ENCODE measurements at regions not wholly inside any gene's neighbourhood (a gene's known extent, or its start where the extent isn't known, plus 50 kb on each side); places are given as distances from the start of the nearest gene placed in this dataset.

- Histone ChIP-seq H3K4me2 (ENCODE audit: insufficient read depth in 1 of 2, low read depth in 2 of 2, low read length in 2 of 2) (no peak overlapping the region), H3K14ac (ENCODE audit: insufficient read length) (no peak overlapping the region), H4K8ac (ENCODE audit: extremely low read depth, insufficient read depth, low read length) (no peak overlapping the region), H3K4me1 (replicated peaks in 1 of 4; ENCODE audit: control insufficient read depth in 3 of 4, insufficient read depth in 4 of 4, low read length in 3 of 4) (no peaks in the 10 kb centered on the region), H3K18ac (ENCODE audit: extremely low read depth, low read length) (no peak overlapping the region), H2BK120ac (replicated peaks; ENCODE audit: low read depth, low read length) (no peak overlapping the region), H2AK5ac (ENCODE audit: low read depth, low read length) (no peak overlapping the region), H3K23me2 (ENCODE audit: low read depth, low read length) (no peaks in the 10 kb centered on the region), H3K9ac (replicated peaks in 1 of 4; ENCODE audit: extremely low read depth in 1 of 4, low read depth in 3 of 4, low read length in 3 of 4) (no peak overlapping the region), H2AFZ (ENCODE audit: low read length) (no peak overlapping the region), H3K36me3 (ENCODE audit: control insufficient read depth in 2 of 4, insufficient read depth in 4 of 4, low read length in 3 of 4) (no peaks in the 10 kb centered on the region), H3K27me3 (replicated peaks in 1 of 4; ENCODE audit: control insufficient read depth in 3 of 4, extremely low read depth in 1 of 4, insufficient read depth in 3 of 4, low read length in 3 of 4) (no peaks in the 10 kb centered on the region), H3K23ac (ENCODE audit: insufficient read length) (no peak overlapping the region), H4K91ac (replicated peaks; ENCODE audit: insufficient read length, low read length) (no peak overlapping the region), H3K9me3 (ENCODE audit: insufficient read depth in 2 of 2, low read depth in 1 of 2, low read length in 1 of 2) (peaks cover 10 to 12% of the 10 kb centered on the region in 2 experiments; a peak in 3 of 4 replicates), H3K79me2 (ENCODE audit: control insufficient read depth in 1 of 2, insufficient read depth in 2 of 2, low read length in 2 of 2) (no peaks in the 10 kb centered on the region), H3K27ac (ENCODE audit: low read depth, low read length) (no peak overlapping the region), H3K56ac (replicated peaks; ENCODE audit: insufficient read length, low read depth, low read length) (no peak overlapping the region), H3K79me1 (ENCODE audit: low read depth, low read length) (no peaks in the 10 kb centered on the region), H2BK20ac (ENCODE audit: low read length) (no peak overlapping the region), H2BK15ac (ENCODE audit: low read length) (no peak overlapping the region), H3K4me3 (ENCODE audit: extremely low read depth in 1 of 4, insufficient read depth in 2 of 4, low read depth in 3 of 4, low read length in 4 of 4) (no peak overlapping the region), H2BK5ac (ENCODE audit: low read depth, low read length) (no peak overlapping the region), H4K5ac (ENCODE audit: insufficient read length, low read depth, low read length) (no peak overlapping the region), H4K20me1 (replicated peaks in 1 of 2; ENCODE audit: control insufficient read depth in 1 of 2, insufficient read depth in 2 of 2, low read length in 2 of 2) (no peaks in the 10 kb centered on the region), H3K4ac (replicated peaks; ENCODE audit: insufficient read length, low read depth, low read length) (no peak overlapping the region), H2BK12ac (ENCODE audit: low read depth, low read length) (no peak overlapping the region)
- no peak for TF ChIP-seq SP4 (IDR thresholded peaks at IDR 0.05; ENCODE audit: low read length)
- TF ChIP-seq GABPA (IDR thresholded peaks at IDR 0.05; ENCODE audit: borderline replicate concordance, insufficient read depth, low read length), result no peak
- no peak for TF ChIP-seq HDAC2 (IDR thresholded peaks at IDR 0.05; ENCODE audit: borderline replicate concordance in 1 of 2, low read depth in 2 of 2, low read length in 2 of 2)
- no peak for TF ChIP-seq SUZ12 (IDR thresholded peaks at IDR 0.05; ENCODE audit: low read length)
- TF ChIP-seq TEAD4 (IDR thresholded peaks at IDR 0.05; ENCODE audit: low read depth, low read length), result no peak
- no peak for TF ChIP-seq KDM1A (IDR thresholded peaks at IDR 0.05; ENCODE audit: borderline replicate concordance, low read length)
- no peak for TF ChIP-seq ATF3 (IDR thresholded peaks at IDR 0.05; ENCODE audit: insufficient read depth, low read depth, low read length)
- no peak for FAIRE-seq
- ChIA-PET CTCF (ENCODE audit: partially characterized antibody) (no interaction called here), POLR2A (ENCODE audit: partially characterized antibody) (no interaction called here)
- no peak for DNase-seq (ENCODE audit: low read depth in 1 of 2, low spot score in 2 of 2)
Measured at GRCh38 chr3:94429517-94429916, 366.7 kb downstream of the NSUN3 start.

All from H1 (cell line).